Panc1 (cell line): ENCODE measurements at regions not wholly inside any gene's neighbourhood (a gene's known extent, or its start where the extent isn't known, plus 50 kb on each side); places are given as distances from the start of the nearest gene placed in this dataset.

Experiments used
- ATAC-seq: fragments of 200-7000 bp; cut with Tn5 transposase; 2 replicates; pipeline ENCODE4 v1.9.1; 2020; ENCODE audit warnings: mild to moderate bottlenecking, moderate library complexity
- BruUV-seq: library from RNA; stranded (reverse); fragments of 400-500 nt; replicated peaks from 2 replicates; lab custom pipeline; 2021; lab: Mats Ljungman, UMichigan
- CTCF ChIA-PET: fragments of 300-600 bp; sonication (Branson Sonifier 250); formaldehyde crosslinking; loops from one replicate; lab custom pipeline; 2022; ENCODE audit warnings: antibody characterized with exemption; lab: Charles Lee
- POLR2A ChIA-PET: fragments of 300-600 bp; sonication (Branson Sonifier 250); formaldehyde crosslinking; loops from one replicate; lab custom pipeline; 2022; ENCODE audit warnings: antibody characterized with exemption; lab: Charles Lee
- DNase-seq: peaks from one replicate; pipeline ENCODE4 v3.0.0-alpha.2; 2010; ENCODE audit warnings: low read depth, low spot score
- H3K27ac ChIP-seq: 2 replicates; pipeline ENCODE4 v1.5.1; 2011; ENCODE audit warnings: mild to moderate bottlenecking, low read length, inconsistent platforms
- H3K27me3 ChIP-seq: fragments of 200-500 bp; sonication (Bioruptor generic); 2 replicates; pipeline ENCODE4 v1.6.0; 2014; ENCODE audit warnings: low read length, inconsistent platforms; ENCODE audit not compliant: control insufficient read depth, insufficient read depth
- H3K36me3 ChIP-seq: fragments of 200-500 bp; sonication (Bioruptor generic); 2 replicates; pipeline ENCODE4 v1.5.1; 2014; ENCODE audit warnings: inconsistent platforms, mild to moderate bottlenecking, low read length, moderate library complexity; ENCODE audit not compliant: control insufficient read depth, insufficient read depth
- H3K4me1 ChIP-seq: 2 replicates; pipeline ENCODE4 v1.5.1; 2011; ENCODE audit warnings: inconsistent platforms, mild to moderate bottlenecking, low read length, moderate library complexity; ENCODE audit not compliant: control insufficient read depth, insufficient read depth
- H3K4me3 ChIP-seq, 2 experiments: 2 replicates each; pipeline ENCODE4 v1.5.1; 2011 to 2012; ENCODE audit warnings: low read depth in 2 of 2, low read length in 2 of 2, mild to moderate bottlenecking in 2 of 2, inconsistent platforms in 1 of 2, moderate library complexity in 1 of 2
- H3K9me3 ChIP-seq: fragments of 200-500 bp; sonication (Bioruptor generic); 2 replicates; pipeline ENCODE4 v1.5.1; 2014; ENCODE audit warnings: low read depth, mild to moderate bottlenecking, inconsistent platforms, low read length, moderate library complexity; ENCODE audit not compliant: control insufficient read depth, insufficient read depth
- POLR2AphosphoS5 ChIP-seq: IDR thresholded peaks from 2 replicates; pipeline ENCODE4 v1.6.1; 2012; ENCODE audit warnings: mild to moderate bottlenecking, low read depth, low read length, moderate library complexity
- SIN3A ChIP-seq: IDR thresholded peaks from 2 replicates; pipeline ENCODE4 v1.6.1; 2012; ENCODE audit warnings: low read depth, mild to moderate bottlenecking, low read length, moderate library complexity, borderline replicate concordance; ENCODE audit not compliant: insufficient read depth
- TCF7L2 ChIP-seq: IDR thresholded peaks from 2 replicates; pipeline ENCODE4 v1.6.1; 2011; ENCODE audit warnings: mild to moderate bottlenecking, low read depth, low read length, inconsistent platforms
- in situ Hi-C: cut with HindIII; loops from 2 replicates; pipeline ENCODE4 v1.10.0; 2016; ENCODE audit warnings: low sequenced_read_pairs, low pct_unique_long_range_greater_than_20kb
- intact Hi-C: fragments of 100-400 bp; cut with micrococcal nuclease; formaldehyde crosslinking; loops from one replicate; pipeline ENCODE4 v1.10.0; 2022; ENCODE audit not compliant: unreplicated experiment
- TF ChIP-seq, protein P1 (sequence below): fragments of 450-650 bp; IDR thresholded peaks from 2 replicates; pipeline ENCODE4 v1.5.1; 2017; ENCODE audit warnings: mild to moderate bottlenecking
- TF ChIP-seq, protein P2 (sequence below), 2 experiments: IDR thresholded peaks; 2 replicates each; pipeline ENCODE4 v1.6.1; 2011 to 2012; ENCODE audit warnings: low read depth in 2 of 2, control low read depth in 1 of 2, low read length in 1 of 2, mild to moderate bottlenecking in 1 of 2, moderate library complexity in 1 of 2; ENCODE audit not compliant: insufficient read depth in 1 of 2

DNA sequence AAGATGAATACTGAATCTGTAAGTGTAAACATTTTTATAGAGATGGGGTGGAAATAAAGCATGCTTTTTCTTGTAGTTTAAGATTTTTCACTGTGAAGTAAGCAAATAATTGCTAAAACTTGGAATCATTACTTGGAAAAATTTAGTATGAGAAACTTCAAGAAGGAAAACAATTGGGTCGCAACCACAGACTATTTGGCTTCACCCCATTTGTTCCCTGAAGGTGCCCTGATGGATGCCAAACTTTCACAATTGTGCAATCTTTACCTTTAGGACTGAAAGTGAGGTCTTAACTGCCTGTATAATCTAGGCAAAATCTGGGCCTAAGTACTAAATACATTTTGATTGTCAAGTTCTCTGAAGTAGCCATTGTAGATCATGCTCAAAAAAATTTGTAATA is 330.1 kb downstream of the HDGFL1 start:
- no peaks in the 10 kb centered on the region for H3K4me1 ChIP-seq
- intact Hi-C loops (no loop called here), in situ Hi-C loops (no loop called here)
- H3K36me3 ChIP-seq, result no peaks in the 10 kb centered on the region
- no peak for ATAC-seq
- TF ChIP-seq, protein P1, sequence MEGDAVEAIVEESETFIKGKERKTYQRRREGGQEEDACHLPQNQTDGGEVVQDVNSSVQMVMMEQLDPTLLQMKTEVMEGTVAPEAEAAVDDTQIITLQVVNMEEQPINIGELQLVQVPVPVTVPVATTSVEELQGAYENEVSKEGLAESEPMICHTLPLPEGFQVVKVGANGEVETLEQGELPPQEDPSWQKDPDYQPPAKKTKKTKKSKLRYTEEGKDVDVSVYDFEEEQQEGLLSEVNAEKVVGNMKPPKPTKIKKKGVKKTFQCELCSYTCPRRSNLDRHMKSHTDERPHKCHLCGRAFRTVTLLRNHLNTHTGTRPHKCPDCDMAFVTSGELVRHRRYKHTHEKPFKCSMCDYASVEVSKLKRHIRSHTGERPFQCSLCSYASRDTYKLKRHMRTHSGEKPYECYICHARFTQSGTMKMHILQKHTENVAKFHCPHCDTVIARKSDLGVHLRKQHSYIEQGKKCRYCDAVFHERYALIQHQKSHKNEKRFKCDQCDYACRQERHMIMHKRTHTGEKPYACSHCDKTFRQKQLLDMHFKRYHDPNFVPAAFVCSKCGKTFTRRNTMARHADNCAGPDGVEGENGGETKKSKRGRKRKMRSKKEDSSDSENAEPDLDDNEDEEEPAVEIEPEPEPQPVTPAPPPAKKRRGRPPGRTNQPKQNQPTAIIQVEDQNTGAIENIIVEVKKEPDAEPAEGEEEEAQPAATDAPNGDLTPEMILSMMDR, result no peak
- TF ChIP-seq, protein P2, sequence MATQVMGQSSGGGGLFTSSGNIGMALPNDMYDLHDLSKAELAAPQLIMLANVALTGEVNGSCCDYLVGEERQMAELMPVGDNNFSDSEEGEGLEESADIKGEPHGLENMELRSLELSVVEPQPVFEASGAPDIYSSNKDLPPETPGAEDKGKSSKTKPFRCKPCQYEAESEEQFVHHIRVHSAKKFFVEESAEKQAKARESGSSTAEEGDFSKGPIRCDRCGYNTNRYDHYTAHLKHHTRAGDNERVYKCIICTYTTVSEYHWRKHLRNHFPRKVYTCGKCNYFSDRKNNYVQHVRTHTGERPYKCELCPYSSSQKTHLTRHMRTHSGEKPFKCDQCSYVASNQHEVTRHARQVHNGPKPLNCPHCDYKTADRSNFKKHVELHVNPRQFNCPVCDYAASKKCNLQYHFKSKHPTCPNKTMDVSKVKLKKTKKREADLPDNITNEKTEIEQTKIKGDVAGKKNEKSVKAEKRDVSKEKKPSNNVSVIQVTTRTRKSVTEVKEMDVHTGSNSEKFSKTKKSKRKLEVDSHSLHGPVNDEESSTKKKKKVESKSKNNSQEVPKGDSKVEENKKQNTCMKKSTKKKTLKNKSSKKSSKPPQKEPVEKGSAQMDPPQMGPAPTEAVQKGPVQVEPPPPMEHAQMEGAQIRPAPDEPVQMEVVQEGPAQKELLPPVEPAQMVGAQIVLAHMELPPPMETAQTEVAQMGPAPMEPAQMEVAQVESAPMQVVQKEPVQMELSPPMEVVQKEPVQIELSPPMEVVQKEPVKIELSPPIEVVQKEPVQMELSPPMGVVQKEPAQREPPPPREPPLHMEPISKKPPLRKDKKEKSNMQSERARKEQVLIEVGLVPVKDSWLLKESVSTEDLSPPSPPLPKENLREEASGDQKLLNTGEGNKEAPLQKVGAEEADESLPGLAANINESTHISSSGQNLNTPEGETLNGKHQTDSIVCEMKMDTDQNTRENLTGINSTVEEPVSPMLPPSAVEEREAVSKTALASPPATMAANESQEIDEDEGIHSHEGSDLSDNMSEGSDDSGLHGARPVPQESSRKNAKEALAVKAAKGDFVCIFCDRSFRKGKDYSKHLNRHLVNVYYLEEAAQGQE (IDR thresholded peaks at IDR 0.05; ENCODE audit: insufficient read depth in 1 of 2, low read depth in 2 of 2, low read length in 1 of 2), result no peak
- no peak for TF ChIP-seq POLR2AphosphoS5
- no peak for TF ChIP-seq SIN3A
- TF ChIP-seq TCF7L2, result no peak
- POLR2A ChIA-PET, result no interaction called here
- BruUV-seq, result no TSS peak
- no peak overlapping the region for H3K27ac ChIP-seq
- H3K4me3 ChIP-seq, result no peak overlapping the region
- no peaks in the 10 kb centered on the region for H3K9me3 ChIP-seq
- H3K27me3 ChIP-seq, result no peaks in the 10 kb centered on the region
- no peak for DNase-seq
- CTCF ChIA-PET, result no interaction called here

DNA sequence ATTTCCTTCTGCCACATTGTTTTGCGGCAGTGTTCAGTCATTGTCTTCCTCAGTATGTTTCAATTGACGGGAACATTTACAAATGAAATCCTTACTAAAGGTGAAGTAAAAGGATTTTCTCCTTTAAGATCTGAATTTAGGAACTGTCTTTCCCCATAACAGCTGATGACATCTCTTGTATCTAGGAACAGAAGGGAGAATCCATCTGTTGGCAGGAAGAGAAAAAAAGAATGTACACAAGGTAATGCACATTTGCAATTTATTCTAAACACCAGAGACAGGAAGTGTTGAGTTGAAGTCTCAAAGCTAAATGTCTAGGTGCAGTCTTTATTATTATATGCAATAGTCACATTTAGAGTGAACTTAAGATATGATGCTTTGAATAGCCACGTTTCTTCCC is 334.5 kb downstream of the HDGFL1 start:
- ATAC-seq (no peak), DNase-seq (no peak)
- intact Hi-C loops, result no loop called here
- POLR2A ChIA-PET, result no interaction called here
- CTCF ChIA-PET, result no interaction called here
- H3K4me3 ChIP-seq, result no peak overlapping the region
- BruUV-seq, result no TSS peak
- no peaks in the 10 kb centered on the region for H3K27me3 ChIP-seq
- H3K9me3 ChIP-seq, result no peaks in the 10 kb centered on the region
- no peak for TF ChIP-seq TCF7L2
- TF ChIP-seq POLR2AphosphoS5, result no peak
- no peak for TF ChIP-seq SIN3A
- TF ChIP-seq, protein P1, result no peak
- TF ChIP-seq, protein P2 (IDR thresholded peaks at IDR 0.05; ENCODE audit: insufficient read depth in 1 of 2, low read depth in 2 of 2, low read length in 1 of 2), result no peak
- no peak overlapping the region for H3K27ac ChIP-seq
- H3K36me3 ChIP-seq, result no peaks in the 10 kb centered on the region
- in situ Hi-C loops, result no loop called here
- H3K4me1 ChIP-seq, result no peaks in the 10 kb centered on the region
